ENCODE measurements at regions not wholly inside any gene's neighbourhood (a gene's known extent, or its start where the extent isn't known, plus 50 kb on each side); places are given as distances from the start of the nearest gene placed in this dataset.

DNA sequence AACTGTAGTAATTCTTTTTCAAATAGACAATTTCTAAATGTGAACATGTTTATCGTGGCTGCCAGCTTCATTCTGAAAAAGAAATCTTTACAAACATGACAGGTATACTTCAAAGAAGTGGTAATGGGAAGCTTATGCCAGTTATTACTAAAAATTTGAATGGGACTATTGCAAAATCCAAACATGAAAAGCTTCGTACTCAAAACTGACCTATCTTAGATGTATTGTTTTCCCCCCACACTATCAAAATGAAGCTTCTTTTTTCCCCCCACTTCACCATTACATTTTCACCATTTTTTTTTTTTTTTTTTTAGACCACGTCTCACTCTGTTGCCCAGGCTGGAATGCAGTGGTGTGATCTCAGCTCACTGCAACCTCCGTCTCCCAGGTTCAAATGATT lies 50.4 kb upstream of the SERTAD2 start:
- no peak for DNase-seq

DNA sequence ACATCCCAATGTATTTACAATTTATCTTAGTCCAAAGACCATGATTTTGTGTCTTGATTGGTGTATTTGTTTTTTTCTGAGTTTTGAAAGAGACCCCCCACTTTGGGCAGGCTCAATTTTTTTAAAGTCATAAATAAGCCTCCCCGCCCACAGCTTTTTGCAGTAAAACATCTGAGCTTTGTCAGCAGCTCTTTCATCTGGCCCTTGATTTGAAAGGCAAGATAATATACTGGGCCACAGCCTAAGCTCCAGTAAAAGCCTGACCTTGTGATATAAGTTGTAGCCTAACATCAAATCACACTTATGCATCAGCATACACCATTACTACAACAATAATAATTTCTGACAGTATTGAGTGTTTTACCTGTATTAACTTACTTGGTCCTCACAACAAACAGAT lies 51.3 kb upstream of the SERTAD2 start:
- DNase-seq, result no peak

DNA sequence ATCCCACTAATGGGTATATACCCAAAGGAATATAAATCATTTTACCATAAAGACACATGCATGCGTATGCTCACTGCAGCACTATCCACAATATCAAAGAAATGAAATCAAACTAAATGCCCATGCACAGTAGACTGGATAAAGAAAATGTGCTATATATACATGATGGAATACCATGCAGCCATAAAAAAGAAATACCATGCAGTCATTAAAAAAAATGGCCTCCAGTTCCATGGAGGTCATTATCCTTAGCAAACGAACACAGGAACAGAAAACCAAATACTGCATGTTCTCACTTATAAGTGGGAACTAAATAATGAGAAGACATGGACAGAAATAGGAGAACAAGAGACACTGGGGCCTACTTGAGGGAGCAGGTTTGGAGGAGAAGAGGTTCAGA lies 53.6 kb upstream of the SERTAD2 start:
- no peak for DNase-seq

DNA sequence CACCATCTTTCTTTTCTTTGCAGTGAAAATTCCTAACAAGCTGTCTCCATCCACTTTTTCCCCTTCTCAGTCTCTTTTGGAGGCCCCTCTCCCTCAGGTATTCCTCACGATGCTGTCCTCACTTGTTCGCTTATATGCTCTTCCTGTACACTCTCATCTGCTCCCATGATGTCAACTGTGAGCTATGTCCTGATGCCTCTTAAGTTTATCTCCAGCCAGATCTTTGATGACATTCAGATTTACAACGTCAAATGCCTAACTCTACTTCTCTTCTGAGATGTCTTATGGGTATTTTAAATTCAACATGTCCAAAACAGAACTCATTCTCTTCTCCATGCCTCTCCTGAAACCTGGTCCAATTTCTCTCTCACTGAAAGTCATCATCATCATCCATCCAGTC lies 55.1 kb upstream of the SERTAD2 start:
- DNase-seq, result no peak

DNA sequence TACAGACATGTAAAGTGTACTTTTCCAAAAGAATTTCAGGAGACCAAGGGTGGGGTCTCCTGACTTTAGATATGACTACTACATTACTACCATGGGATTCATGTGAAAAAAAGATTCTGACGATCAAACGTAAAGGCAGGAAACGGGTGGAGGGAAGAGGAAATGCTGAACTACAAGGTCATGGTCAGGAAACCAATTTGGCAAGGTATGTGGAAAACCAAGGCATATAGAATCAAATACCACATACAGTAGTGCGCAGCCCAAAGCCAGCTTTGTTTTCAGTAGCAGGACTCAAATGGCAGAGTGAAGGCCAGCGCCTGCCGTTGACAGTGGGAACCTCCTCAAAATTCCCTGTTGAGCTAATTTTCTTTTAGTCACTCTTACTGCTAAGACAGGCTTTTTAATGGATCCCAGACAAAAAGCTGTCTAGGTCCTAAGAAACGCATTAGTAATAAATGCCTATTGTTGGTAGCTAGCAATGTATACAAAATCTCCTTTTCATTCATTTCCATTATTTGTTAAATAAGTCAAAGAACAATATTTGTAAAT lies 57.6 kb upstream of the SERTAD2 start:
- DNase-seq, result no peak

DNA sequence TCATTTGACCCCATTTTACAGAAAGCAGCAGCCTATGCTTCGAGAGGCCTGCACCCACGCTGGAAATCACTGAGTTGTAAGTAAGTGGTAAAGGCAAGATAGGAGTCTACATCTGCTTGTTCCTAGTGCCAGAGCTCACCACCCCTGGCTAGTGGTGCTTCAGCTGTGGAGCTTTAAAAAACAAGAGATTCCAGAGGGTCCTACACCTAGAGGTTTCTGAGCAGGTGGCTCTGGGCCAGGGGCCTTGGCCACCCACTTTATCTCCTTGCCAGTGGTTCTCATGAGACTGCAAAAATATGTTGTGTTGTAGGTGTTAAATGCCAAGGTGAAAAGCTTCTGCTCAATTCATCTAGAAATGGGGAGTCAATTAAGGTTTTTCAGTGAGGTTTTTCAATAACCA lies 60.0 kb upstream of the SERTAD2 start:
- no peak for DNase-seq

DNA sequence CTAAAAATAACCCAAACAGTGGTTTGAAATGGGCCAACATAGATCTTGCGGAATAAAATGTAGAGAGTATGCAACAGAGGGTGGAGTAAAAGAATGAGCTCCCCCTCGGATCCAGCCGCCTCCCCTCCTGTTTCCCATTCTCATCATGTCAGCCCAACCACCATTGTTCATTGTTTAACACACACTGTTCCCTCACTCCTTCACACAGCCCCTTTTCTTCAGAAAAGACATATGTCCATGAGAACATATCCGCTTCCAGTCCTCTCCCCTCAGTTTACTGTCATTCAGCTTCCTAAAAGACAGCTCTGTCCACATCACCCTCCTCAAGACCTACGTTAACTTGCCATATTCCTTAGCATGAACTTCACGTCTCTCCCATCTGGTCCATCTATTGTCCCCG lies 62.9 kb upstream of the SERTAD2 start:
- DNase-seq, result no peak

DNA sequence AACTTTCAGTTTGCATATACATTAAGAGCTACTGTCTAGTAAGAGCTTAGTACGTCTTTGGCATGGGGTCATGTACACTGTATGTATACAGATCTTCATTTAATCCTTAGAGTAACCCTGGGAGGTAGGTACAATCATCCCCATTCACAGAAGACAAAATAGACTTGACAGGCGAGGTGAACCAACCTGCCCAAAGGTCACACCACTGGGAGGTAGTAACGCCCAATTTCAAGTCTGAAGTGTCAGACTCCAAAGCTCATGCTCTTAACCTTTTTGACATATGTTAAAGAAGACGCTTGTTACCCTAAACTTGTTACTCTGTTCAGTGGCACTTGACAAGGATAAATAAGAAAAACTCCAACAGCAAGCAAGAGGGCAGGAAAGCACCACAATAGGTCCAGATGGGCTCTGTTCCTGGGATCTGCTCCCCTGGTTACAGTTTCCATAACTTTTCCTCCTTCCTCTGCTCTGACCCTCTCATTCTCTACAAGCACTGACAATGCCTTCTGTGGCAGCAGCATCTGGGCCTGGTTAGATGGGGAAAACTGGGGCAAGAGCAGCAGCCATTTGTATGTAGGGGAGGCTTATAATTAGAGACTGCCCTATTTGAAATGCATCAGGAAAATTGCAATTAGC lies 64.7 kb upstream of the SERTAD2 start:
- DNase-seq, result no peak

DNA sequence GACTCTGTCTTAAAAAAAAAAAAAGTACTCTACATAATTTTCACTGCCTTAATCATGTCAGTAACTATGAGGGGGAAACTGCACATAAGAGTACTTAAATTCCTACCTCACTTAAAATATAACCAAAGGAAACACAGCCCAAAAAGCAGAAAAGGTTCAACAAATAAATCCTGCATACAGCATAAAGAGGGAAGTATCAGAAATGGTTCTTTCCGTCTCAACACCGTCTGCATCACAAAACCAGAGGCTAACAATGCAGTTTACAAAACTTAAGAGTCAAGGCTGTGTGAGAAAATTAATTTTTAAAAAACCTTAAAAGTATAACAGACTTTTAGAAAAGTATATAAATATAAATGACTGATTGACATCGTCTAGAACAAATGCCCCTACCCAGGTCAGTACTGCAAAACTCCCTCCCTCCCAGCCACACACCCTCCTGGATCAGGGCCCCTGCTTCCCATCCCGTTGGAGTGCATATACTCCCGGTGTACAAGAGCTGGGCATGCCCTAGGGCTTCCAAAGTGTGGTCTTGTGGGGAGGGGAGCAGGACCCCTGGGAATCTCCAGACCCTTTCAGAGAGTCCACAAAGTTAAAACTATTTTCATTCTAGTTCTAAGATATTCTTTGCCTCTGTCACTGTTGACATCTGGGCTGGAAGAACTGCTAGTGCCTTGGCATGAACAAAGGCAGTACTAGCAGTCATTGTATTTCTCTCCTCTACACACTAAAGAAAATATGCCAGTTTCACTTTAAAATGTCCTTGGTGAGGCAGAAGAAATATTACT lies 67.0 kb upstream of the SERTAD2 start:
- DNase-seq, result no peak

DNA sequence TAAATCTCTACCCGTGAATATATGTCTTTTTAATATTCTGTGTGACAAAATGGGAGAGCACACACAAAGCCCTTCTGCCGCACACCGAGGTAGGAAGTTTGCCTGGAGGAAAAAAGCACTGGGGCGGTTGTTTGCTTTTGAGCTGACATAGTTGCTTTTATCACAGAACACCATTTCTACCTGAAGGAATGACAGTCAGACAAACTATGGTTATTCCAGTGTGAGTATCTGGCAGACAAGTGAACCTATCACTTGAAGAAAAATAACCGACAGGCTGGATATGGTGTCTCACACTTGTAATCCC lies 67.6 kb upstream of the SERTAD2 start:
- peak; percentile 1 for DNase-seq

DNA sequence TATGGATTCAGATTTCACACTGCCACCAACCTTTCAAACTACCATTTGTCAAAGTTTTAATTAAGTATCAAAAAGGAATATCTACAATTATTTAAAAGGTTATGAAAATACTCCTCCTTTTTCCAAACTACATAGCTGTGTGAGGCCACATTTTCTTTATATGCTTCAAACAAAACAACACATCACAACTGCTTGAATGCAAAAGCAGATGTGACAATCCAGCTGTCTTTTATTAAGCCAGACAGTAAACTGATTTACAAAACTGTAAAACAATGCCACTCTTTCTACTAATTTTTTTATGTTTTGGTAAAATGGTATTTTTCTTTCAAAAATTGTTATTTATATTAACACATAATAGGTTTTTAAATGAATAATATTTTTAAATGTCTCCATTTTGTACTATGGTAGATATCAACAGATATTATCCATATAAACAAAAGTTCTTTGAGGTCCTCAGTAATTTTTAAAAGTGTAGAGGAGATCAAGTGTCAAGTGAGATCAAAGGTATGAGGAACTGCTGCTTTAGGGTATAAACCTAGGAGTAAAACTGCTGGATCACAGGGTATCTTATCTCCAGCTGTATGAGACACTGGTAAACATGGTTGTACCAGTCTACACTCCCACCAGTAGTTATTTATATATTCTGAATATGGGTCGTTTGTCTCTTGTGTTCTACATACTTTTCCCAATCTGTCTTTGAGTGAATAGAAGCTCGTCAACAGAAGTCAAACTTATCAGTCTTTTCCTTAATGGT lies 68.8 kb upstream of the SERTAD2 start:
- no peak for DNase-seq

DNA sequence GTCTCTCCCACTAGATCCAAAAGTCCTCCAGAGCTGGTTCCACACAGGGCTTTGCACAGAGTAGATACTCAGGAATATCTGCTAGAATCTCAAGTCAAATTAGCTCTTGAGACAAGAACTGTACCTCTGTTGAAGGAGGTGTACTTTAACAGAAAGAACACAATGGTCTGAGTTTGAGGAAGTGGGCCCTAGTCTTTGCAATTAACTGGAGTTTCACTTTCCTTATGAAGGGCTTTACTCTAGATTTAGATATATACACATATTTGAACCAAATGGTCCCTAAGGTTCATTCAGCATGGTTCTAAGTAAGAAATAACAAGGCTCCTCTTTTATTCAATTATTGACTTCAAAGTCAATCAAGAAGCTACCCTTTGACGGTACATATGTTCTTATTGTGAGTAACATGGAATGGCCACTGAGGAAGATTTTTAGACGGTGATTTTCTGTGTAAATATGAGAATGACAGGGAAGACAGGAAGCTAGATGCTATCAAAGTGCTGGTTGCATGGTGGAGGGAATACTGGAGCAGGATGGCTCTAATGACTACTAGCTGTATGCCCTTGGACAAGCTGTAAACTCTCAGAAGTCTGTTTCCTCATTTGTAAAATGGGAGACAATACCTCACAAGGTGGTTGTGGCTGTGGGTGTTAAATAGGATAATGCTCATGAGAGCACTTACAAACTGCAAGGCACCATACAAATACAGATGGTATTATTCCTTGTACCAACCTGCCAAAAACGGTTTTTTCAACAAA lies 73.5 kb upstream of the SERTAD2 start:
- DNase-seq, result no peak

DNA sequence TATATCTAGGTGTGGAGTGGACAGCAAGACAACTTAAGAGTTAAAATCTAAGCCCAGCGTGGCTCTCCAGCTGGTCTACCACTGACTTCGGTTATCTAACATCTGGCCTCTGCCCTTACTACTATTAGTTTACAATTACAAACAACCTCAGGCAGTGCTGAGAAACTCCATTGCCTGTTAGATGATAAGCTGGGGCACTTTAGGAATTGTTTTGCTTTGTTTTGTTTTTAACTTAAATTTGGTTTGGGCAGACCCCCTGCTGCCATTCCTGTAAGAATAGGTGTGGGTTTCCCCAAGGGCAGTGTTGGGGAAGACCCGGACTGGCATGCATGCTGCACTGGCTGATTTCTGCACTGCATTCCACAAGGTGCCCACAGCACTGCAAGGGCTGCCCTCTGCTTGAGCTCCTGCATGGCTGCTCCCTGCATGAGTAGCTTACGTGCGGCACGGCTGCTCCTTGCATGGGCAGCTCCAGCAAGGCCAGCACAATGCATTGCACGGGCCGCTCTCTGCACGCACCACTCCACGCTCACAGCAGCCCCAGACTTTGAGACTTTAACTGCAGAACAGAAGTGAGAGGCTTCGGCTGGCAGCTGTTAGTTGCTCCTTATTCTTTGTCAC lies 74.2 kb upstream of the SERTAD2 start:
- DNase-seq, result peak; percentile 23

DNA sequence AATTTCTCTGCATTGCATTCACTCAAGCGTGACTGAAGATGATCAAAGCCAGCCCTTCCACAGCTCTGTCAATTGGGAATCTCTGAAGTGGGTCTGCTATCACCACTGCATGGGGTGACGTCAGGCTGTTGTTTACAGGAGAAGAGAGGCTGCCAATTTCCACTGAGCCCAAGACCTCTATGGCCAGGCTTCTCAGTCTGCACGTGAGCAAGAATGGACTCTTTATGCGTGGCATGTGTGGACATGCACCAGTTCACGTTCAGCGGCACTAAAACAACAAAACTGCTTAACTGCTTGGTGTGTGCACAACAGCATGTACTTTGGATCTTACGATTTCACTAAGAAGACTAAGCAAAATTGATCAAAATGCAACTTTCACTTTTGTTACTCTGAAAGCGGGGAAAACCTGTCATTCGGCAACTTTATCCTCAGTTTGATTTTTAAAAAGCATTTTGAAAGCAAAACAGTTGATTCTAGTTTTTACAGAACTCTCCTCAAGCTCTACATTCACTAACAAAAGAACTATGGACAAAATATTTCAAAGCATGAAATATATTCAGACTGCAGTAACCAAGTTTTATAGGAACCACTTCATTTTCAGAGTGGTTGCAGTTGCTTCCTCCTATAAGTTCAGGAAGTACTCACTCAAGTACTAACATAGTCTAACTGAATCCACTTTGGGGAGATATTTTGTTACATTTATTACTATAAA lies 77.0 kb upstream of the SERTAD2 start:
- peak; percentile 84 for DNase-seq

DNA sequence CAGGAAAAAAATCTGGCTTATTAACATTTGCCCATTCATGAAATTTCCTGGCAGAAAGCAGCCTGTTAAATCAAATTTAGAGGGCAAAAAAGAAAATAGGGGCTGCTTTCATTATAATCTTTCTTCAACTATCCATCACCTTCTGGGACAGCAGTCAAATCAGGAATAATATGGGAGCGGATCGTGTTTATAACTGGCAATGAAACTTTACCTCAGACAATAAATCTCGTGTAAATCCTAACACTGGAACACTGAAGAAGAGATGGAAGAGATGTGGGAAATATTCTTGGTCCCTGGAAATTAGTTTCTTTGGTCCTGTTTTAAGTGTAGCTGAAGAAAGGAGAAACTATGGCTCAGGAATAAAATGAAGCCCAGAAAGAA lies 77.5 kb upstream of the SERTAD2 start:
- DNase-seq, result no peak

DNA sequence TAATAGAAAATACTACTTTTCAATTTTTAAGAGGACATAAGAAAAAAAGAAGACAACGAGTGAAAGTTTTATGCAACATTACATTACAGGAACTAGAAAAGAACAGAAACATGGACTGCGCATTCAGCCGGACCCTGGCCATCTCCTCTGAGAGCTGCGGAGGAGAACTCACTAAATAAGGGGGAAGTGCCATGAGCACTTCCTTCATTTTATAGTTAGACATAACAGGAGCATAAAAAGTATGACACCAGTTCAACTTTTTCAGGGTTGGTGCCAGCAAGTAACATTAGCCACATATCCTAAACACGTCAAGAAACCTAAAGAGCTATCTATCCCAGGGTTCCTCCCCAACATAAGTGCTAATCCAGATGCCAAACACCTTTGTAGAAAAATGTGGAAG lies 78.0 kb upstream of the SERTAD2 start:
- no peak for DNase-seq

DNA sequence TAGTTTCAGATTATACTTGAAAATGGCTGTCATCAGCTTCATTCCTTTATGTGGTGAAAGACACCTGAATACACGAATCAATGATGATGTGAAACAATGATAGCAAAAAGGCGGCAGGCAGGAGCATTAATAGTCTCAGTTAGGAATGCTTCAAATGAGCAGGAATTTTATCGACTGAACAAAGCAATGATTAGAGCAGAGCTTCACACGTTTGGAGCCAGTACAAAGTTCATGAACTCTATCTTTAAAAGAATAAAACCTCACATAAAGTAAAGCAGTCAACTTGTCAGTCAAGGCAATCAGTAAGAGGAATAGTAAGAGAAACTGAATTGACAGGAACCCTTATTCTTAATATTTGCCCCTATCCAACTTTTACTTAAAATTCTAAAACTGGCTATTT lies 78.4 kb upstream of the SERTAD2 start:
- DNase-seq, result no peak

DNA sequence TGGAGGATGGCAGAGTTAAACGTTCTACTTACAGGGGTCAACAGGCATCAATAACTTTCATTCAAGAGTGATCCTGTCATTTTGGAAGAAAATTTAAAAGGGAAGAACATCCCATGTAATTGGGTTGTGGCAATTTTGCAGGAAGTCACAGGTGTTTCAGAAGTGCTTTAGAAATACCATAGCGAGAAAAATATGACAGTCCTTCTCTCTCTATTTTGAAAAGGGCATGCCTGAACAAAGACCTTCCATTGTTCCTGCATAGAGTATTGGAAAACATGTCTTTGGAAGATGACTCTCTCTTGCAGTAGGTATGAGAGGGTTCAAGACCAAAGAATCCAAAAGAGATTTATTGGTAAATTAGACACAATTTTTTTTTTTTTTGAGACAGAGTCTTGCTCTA lies 81.8 kb upstream of the SERTAD2 start:
- no peak for DNase-seq

DNA sequence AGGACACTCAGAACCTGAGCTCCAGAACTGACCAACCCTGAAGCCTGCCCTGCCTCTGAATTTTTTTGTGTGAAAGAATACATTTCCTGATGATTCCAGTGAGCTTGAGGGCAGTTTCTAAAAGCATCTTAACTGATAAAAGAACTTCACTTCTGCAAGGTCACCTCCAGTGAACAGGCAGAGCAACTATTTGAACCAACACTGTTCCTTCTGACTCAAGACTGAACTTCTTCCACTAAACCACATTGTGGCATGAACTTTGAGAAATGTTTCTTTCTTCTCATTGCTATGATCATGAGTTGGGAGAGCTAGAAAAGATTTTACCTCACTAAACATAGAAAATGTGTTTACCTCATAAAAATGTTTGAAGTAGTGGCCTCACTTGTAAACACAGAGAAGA lies 83.8 kb upstream of the SERTAD2 start:
- no peak for DNase-seq

DNA sequence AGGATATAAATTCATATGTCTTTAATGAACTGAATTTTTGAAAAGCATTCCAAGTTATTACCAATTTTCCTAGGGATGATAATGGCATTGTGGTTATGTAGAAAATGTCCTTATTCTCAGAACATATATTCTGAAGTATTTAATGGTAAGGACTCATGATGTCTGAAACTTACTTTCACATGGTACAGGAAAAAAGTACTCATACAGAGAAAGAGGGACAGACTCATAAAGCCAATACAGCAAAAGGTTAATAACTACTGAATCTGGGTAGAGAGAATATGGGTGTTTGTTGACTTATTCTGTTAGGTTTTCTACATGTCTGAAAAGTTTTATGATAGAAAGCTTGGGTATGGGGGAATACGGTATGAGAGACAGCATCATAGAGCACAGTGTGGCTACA lies 84.3 kb upstream of the SERTAD2 start:
- no peak for DNase-seq

DNA sequence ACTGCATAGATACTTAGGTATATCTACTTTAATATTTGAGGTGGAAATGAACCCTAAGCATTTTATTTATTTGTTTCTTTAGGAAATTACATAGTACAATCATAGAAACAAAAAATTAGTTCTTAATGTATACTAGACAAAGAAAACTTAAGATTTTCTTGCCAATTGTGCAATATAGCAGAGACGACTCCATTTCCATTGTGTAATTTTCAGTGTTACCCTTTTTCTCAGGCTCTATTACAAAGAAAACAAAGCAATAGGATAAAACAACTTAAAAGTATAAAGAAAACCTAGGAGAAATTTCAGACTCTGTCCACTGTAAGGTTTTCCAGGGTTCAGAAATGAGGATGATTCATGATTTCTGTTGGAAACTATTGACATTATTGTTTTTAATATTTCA lies 89.0 kb upstream of the SERTAD2 start:
- no peak for DNase-seq

DNA sequence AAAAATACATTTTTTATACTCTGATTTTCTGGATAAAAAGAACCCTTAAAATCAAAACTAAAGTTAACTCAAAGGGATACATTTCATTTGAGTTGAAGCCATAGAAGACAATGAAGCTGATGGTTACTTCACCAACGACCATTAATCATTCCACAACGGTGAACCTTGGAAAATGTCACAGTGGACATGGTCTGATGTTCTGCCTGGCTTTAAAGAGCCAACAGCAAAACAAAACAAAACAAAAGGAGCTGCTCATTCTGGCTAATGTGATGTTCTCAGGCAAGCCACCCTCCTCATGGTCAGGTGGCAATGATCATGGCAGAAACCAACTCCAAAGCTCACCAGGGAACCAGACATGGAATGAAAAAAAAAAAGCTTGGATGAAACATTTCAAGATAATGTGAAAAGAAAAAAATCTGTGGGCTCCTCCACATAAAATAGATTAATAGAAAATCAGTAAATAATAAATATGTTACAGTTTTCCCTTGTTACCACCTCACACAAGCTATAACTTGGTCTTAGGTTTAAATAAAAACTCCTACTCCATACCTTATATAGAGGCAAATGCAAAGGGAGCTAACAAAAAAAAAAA lies 90.1 kb upstream of the SERTAD2 start:
- no peak for DNase-seq

Measured in NCI-H69 (cell line).